Skin of body (tissue), 1 donor: ENCODE measurements at regions not wholly inside any gene's neighbourhood (a gene's known extent, or its start where the extent isn't known, plus 50 kb on each side); places are given as distances from the start of the nearest gene placed in this dataset.
"Not testable (repeated sequence)": the region's sequence is repeated elsewhere in the genome, so short reads cannot be mapped to it uniquely, and the experiment has no call there.

Experiments used
- DNase-seq: peaks from one replicate; lab custom pipeline; 2025; lab: John Stamatoyannopoulos, UW

DNA sequence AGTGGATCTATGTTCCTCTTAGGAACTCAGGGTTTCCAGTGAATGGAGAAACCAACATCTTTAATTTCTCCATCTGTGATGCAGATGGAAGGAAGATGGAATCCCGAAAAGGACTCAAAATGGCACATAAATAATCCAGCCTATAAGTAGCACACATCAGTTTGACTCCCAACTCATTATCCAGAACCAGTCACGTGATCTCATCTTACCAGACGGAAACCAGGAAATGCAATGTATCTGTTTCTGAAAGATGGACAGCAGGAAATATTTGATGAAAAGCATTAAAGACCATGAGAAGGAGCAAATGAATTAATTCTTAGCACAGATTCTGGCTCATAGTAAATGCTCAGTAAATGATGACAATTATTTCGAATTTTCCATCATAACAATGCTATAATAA, 443.1 kb upstream of the FMR1 start:
- no peak for DNase-seq

DNA sequence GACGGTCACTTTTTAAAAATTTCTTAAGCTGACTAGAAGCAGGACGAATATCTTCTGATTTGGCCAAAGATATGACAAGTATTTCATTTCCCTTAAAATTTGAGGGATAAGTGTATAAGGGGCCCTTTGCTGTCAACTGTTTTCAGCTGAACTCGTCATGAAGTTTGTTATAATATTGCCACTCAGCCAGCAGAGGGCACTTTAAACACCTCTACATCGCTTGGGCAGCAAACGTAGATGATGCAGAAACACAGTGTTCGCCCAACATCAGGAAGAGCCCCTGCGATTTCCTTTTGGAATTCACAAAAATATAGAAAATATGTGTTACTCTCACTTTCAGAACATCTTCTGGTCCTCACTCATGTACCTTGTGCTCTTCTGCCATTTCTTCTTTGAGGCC, 435.7 kb upstream of the FMR1 start:
- DNase-seq = no peak

DNA sequence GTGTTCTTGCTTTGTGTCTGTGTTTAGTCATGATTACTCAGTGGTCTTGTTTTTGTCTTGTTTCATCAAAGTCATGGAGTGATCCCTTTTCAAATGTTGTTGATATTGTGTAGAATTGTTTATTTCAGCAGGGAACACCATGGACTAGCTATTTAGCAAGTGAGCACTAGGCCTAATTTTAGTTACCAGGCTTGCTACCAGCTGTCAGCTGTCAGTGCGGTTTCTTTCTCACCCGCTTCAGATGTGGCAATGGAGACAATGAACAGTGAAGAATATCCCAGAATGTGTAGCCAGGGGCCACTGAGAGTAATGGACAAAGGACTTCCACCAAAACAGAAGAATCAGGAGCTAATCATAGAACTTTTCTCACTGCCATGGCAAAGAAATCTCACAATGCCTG, 432.8 kb upstream of the FMR1 start:
- no peak for DNase-seq

DNA sequence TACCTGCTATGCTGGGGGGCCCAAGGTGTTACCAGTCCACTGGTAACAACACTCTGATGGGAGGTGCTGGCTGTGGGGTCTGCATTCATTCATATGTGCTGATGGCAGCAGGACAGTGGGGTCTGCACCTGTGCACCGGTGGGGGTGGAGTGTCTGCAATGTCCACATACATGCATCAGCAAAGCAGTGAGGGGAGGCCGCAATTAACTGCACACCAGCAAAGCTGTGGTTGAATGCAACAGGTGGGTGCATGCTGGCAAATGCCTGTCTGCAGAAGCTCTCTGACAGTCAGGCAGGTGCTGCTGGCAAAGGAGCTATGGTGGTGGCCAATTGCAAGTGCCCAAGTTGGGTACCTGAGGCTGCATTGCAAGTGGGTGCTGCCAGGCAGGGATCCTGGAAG, 426.5 kb upstream of the FMR1 start:
- no peak for DNase-seq

DNA sequence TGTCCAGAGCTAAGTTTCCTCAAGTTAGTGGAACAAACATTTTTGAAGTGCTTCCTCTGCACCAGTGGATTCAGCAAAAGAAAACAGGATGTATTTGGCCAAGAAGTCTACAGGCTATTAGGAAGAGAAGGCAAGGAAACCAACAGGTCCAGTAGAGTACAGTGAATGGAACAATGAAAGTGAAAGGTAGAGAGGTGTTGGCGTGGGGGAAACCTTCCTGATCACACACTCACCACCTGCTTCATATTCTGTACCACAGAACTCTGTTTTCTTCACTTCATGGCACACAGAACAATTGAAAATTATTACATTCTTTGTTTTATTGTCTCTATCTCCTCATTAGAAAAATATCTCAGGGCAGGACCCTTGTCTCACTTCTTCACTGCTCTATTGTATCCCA, 417.4 kb upstream of the FMR1 start:
- DNase-seq = no peak

DNA sequence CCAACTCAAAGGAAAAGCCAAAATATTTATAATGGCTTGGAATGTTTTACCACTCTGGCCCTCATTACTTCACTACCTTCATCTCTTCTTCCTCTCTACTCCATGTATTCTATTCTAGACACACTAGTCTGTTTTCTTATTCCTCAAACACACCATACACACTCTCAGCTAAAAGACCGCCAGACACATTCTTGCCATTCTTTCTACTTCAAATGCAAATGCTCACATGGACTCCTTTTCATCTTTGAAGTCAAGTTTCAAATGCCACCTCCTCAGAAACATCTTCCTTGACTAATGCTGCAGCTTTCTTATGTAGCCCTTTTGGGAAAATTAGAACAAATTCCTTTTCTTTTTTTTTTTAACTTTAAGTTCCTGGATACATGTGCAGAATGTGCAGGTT, 412.9 kb upstream of the FMR1 start:
- no peak for DNase-seq

DNA sequence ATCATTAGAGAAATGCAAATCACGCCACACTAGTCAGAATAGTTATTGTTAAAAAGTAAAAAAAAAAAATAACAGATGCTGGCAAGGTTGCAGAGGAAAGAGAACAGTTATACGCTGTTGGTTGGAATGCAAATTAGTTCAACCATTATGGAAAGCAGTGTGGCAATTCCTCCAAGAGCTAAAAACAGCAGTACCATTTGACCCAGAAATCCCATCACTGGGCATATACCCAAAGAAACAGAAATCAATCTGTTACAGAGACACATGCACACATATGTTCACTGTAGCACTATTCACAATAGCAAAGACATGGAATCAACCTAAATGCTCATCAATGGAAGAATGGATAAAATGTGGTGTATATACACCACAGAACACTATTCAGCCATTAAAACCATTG, 388.7 kb upstream of the FMR1 start:
- DNase-seq = no peak

DNA sequence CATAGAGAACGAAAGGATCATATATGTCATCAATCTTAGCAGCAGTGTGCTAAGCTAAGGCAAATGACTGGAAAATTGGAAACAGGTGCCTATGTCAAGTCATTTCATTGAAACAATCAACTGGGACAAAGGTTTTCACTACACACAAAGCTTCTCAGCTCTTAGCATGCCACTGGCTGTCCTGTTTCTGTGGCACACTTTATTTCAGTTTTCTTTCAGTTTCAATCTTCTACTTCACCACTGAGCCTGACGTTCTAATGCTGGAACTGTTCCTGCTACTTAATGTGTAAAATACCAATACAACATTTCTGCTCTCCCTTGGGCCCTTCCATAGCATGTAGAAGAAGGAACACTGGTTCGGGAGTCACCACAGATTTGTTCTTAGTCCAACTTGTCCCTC, 378.3 kb upstream of the FMR1 start:
- peak; percentile 5 for DNase-seq

DNA sequence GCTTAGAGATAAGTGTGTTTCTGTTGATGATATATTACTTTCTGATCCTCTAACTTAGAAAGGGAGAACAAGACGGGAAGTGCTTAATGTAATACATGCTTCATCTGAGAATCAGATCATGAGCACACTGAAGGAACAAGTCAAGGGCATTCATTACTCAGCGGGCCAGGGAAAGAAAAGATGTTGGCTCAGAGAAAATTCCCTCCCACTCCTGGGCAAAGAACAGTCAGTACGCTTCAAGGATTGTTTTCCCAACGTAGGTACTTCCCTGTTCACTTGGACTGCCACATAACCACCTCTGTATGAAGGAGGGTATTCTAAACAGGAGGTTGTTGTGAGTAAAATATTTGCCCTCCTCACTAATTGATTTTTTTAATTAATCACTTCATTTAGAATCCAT, 374.5 kb upstream of the FMR1 start:
- no peak for DNase-seq

DNA sequence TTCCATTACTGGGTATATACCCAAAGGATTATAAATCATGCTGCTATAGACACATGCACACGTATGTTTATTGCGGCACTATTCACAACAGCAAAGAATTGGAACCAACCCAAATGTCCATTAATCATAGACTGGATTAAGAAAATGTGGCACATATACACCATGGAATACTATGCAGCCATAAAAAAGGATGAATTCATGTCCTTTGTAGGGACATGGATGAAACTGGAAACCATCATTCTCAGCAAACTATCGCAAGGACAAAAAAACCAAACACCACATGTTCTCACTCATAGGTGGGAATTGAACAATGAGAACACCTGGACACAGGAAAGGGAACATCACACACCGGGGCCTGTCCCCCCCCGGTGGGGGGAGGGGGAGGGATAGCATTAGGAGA, 363.7 kb upstream of the FMR1 start:
- not testable (repeated sequence) for DNase-seq

DNA sequence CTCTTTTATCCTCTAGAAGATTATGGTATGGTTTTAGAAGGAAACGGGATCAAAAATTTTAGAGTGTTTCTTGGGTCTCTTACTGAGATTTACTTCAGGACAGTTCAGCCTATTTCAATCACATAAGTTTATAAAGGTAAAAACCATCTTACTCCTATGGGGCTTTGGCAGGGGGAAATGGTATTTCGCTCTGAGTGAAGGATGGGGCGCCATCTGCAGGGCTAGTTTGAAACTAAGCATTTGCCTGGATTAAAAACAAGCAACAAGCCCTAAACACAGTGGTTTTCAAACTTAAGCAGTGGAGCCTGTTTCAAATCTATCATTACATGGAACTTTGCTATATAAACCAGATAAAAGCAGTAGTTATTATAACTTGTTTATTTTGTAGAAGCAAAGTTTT, 361.5 kb upstream of the FMR1 start:
- DNase-seq = no peak

DNA sequence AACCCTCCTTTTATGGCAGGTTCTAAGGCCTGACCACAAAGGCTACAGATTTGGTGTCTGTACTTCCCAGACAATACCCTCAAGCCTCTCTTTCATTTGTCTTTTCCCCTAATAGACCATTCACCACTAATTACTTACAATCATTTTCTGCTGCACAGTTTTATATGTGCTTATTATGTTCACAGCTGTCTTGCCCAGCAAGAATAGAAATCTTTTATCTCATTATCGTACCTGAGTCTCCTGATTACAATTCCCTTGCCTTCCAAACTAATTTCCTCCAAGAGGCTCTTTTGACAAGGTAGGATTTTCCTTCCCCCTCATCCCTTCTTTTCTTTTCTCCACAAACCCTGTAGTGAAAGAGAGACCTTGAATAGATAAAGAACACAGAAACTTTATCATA, 352.5 kb upstream of the FMR1 start:
- DNase-seq = no peak

DNA sequence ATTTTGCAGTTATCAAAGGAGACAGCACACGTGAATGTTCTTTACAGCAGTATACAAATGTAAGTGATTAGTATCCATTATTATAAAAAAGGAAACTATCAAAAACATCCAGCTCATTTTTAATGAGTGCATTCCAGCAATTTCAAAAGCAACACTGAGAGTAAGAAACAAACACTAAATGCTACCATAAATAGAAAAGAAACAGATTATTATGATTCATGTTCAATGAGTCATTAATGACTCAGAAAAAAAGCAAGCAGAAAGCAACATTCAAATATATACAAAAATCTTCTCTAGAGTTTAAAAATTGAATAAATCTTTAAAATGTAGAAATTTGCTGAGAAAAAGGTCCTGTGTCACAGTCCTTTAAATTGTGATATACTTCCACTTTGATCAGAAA, 346.5 kb upstream of the FMR1 start:
- no peak for DNase-seq

DNA sequence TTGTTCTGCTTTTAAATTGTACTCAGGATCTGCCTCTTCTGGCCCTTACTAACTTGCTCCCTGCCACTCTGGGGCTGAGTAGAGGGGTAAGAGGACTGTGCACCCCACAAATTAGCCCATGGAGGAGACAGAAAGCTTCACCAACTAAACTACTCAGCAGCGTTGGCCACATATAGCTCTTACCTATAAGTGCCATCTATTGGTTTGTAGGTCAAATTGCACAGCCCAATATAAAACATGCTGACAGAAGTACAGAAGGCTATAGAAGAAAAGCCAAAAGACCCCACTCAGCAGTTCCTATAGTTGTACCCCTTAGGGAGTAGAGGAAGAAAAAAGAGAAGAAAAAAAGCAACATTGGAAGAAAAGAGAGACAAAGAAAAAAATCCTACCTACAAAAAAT, 341.2 kb upstream of the FMR1 start:
- no peak for DNase-seq

DNA sequence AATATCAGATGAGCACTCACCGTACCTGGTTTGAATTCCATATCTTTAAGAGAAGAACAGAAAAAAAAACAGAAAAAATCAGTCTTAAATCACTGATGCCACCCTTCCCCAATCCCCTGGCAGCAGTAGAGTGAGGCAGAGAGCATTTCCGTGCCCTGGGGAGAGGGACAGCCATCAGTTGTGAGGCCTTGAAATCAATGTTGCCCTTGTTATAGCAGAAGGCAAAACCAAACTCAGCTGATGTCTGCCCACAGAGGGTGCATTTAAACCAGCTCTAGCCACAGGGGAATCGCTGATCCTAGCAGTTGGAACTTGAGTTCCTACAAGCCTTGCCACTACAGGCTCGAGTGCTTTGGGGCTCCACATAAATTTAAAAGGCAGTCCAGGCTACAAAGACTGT, 338.5 kb upstream of the FMR1 start:
- no peak for DNase-seq

DNA sequence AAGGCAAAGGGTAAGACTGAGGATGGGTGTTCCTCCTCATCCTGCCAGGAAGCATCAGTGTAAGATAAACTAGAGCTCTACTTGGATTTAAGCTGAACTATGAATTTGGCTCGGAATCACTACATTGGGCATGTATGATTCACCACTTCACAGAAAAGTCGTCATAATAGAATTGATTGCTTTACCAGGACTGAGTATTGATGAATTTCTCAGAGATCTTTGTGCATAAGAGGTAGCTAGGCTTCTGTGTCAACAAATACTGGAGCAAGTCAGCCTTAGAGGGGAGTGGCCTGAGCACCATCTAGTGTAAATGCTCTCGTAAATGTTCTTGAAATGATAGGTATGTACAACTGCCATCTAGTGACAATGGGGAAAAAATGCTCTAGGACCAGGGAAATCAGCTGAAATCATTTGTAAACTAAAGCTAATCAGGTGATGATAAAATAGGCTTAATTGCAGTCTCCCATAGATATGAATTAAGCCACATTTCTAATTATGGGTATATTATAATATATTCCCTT, 309.5 kb upstream of the FMR1 start:
- no peak for DNase-seq

DNA sequence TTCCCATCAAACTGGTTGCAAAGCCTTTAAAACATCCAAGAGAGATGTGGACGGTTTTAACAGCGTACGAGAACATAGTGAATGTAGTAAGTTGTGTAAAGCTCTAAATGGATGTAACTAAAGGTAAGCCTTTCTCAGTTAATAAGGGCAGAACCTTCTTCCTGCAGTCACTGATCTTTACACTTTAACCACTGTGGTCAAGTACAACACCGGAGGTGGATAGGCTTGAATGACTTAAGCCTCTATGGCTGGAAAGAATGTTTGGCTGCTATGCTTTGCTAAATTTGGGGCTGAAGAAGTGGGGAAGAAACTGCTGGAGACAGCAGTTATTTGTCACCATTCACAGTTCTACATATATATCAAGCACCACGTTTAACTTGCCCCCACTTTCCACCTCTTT, 285.1 kb upstream of the FMR1 start:
- DNase-seq = no peak

DNA sequence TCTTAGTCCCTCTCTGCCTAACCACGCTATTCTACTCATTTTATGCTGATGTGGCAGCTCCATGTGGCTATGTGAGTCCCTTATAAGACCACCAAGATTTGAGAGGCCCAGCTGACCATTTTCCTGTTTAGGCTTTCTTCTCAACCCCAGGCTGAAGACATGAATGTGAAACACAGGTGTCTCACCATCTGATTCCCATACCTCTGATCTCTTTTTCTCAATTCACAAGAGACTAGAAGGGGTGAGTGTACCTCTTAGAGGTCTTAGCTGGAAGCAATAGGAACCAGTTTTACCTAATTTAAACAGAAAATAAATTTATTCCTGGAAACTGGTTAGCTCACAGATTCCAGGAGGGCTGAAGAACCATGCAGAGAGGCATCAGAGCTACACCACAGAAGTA, 276.5 kb upstream of the FMR1 start:
- DNase-seq = no peak

DNA sequence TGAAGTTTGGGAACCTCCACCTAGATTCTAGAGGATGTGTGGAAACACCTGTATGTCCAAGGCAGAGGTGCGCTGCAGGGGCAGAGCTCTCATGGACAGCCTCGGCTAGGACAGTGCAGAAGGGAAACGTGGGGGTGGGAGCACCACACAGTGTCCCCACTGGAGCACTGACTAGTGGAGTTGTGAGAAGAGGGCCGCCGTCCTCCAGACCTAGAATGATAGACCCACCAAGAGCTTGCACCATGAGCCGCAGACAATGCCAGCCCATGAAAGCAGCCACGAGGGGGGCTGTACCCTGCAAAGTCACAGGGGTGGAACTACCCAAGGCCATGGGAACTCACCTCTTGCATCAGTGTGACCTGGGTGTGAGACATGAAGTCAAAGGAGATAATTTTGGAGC, 274.5 kb upstream of the FMR1 start:
- no peak for DNase-seq

DNA sequence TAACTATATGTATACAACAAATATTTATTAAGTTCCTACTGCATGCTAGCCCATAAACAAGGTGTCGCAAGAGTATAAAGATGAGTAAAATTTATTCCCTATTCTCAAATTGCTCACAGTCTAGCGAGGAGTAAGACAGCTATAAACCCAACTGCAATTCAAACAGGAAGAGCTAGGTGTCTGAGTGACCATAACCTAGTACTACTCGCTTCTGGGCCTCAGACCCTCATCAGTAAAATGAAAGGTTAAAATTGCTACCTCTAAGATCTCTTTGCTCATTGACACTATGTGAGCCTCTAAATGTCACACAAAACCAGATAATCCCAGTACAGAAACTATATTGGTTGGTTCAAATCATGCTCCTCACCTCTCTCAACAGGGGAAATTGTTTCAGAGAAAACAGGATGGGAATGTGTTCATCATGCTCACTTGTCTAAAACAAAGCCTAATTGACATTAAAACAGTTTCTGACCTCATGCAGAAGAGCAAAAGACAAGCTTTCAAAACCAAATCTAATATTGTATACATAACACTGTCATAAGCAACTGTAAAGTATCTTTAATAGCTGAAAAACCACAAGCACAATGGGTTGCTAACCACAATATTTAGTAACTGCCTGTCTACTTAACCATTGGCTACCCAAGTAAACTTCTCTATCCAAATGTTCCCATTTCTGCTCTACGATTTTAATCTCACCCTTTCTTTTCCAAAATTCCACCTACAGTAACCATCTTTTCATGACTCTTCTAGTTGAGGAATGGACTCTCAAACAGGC, 264.6 kb upstream of the FMR1 start:
- no peak for DNase-seq

DNA sequence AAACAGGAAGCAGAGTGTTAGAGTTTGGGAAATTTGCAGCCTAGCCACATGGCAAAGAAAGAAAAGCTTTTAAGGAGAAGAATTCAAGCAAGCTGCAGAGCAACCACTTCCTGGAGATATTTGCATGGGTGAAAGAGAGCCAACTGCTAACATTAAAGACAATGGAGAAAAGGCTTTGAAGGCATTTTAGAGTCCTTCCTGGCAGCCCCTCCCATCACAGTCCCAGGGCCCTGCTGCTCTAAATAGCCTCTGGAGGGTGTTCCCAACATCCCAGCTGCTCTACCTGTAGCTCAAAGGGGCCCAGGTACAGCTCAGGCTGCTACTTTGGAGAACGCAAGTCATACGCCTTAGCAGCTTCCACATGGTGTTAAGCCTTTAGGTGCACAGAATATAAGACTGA, 235.9 kb upstream of the FMR1 start:
- DNase-seq = no peak

DNA sequence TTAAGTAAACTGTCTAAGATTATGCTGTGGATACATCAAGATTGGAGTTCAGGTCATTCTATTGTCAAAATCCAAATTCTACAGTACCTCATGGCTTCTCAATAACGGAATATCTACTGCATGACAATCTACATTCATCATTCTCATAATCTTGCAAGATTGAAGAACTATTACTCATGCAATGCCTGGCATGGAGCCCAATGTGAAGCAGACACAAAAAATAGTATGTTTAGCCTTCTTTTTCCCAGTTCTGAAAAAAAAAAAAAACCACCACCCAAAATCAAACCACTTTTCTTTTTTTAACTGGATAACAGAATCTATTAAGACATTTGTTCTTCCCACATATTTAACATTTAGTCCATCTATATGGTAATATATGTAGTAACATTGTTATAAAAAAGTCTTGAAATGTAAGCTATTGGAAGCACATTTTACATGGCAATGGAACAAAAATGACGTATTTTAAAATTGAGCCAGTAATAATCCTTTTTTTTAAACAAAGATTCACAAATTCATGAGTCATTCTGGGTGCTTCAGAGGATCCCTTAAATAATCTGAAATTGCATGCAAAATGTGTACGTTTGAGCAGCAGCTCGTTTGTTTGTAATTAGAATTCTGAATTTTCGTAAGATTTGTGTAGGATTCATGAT, 232.2 kb upstream of the FMR1 start:
- DNase-seq = peak; percentile 46

DNA sequence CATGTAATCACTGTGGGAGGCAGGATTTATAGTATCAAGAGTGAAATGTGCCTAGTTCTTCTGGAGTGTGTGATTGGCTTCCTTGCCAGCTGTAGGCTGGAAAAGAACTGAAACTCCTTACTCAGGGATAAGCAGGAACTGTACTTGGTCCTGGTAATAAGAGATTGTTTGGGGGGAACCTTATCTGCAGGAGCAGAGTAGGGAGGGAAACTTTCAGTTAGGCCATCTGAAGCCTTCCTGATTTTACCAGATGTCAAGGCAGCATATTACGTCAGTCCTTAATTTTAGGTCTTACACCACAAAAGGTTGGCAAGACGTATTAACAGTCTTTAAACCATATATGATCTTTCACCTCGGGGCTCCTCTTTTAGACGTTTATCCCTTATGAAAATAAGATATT, 231.5 kb upstream of the FMR1 start:
- DNase-seq = no peak
